B cell (primary cell): ENCODE measurements at regions not wholly inside any gene's neighbourhood (a gene's known extent, or its start where the extent isn't known, plus 50 kb on each side); places are given as distances from the start of the nearest gene placed in this dataset.

ENCODE experiments used
- ATAC-seq: fragments of 200-7000 bp; cut with Tn5 transposase; one replicate; pipeline ENCODE4 v1.10.0; 2021; ENCODE audit warnings: low read depth, mild to moderate bottlenecking, moderate number of reproducible peaks, moderate library complexity
- CTCF ChIA-PET: fragments of 350-600 bp; sonication (Branson Sonifier 250); formaldehyde crosslinking; loops from one replicate; lab custom pipeline; 2021; ENCODE audit warnings: antibody characterized with exemption, inconsistent platforms; lab: Charles Lee
- POLR2A ChIA-PET: fragments of 350-600 bp; sonication (Branson Sonifier 250); formaldehyde crosslinking; loops from one replicate; lab custom pipeline; 2021; ENCODE audit warnings: antibody characterized with exemption; lab: Charles Lee
- DNase-seq: peaks from one replicate; pipeline ENCODE4 v3.0.0; 2013
- H2AFZ ChIP-seq: 2 replicates; pipeline ENCODE4 v1.6.1; 2012; ENCODE audit warnings: mild to moderate bottlenecking, low read depth, low read length; ENCODE audit not compliant: insufficient read depth, poor library complexity, severe bottlenecking
- H3K27ac ChIP-seq, 2 donors: 1 replicate in 1 of 2; 2 replicates in 1 of 2; pipeline ENCODE4 v1.5.1; 2012 to 2013; ENCODE audit warnings: low read length in 2 of 2, mild to moderate bottlenecking in 2 of 2, moderate library complexity in 1 of 2
- H3K27me3 ChIP-seq, 4 experiments: fragments of 200-600 bp in 1 of 4; sonication (generic) in 1 of 4; replicated peaks in 1 of 4; 1 replicate in 2 of 4; 2 replicates in 2 of 4; pipeline versions ENCODE4 v1.6.1 to v1.7.0; 2013 to 2016; ENCODE audit warnings: low read length in 3 of 4, mild to moderate bottlenecking in 2 of 4, mixed read lengths in 1 of 4, moderate library complexity in 1 of 4; ENCODE audit not compliant: insufficient read depth in 4 of 4, control insufficient read depth in 3 of 4; ENCODE audit errors: control extremely low read depth in 1 of 4
- H3K36me3 ChIP-seq, 2 experiments: replicated peaks in 1 of 2; 1 replicate in 1 of 2; 2 replicates in 1 of 2; pipeline versions ENCODE4 v1.6.1 to v1.7.1; 2013; ENCODE audit warnings: low read length in 1 of 2; ENCODE audit not compliant: insufficient read depth in 2 of 2, control insufficient read depth in 1 of 2; ENCODE audit errors: control extremely low read depth in 1 of 2, extremely low read depth in 1 of 2
- H3K4me1 ChIP-seq, 2 donors: fragments of 200-600 bp in 1 of 2; sonication (generic) in 1 of 2; 1 replicate in 1 of 2; 2 replicates in 1 of 2; pipeline versions ENCODE4 v1.5.1 to v1.6.1; 2013 to 2017; ENCODE audit warnings: low read length in 2 of 2; ENCODE audit not compliant: control insufficient read depth in 2 of 2, insufficient read depth in 2 of 2
- H3K4me2 ChIP-seq: replicated peaks from 2 replicates; pipeline ENCODE3; 2012; ENCODE audit warnings: mild to moderate bottlenecking, low read depth, low read length; ENCODE audit not compliant: poor library complexity, severe bottlenecking
- H3K4me3 ChIP-seq, 5 experiments: fragments of 200-600 bp in 1 of 5; sonication (generic) in 1 of 5; 1 replicate in 3 of 5; 2 replicates in 2 of 5; pipeline versions ENCODE4 v1.5.1 to v1.7.0; 2011 to 2016; ENCODE audit warnings: low read length in 4 of 5, mild to moderate bottlenecking in 4 of 5, low read depth in 2 of 5, control low read depth in 1 of 5, moderate library complexity in 1 of 5; ENCODE audit not compliant: insufficient read depth in 1 of 5; ENCODE audit errors: control extremely low read depth in 1 of 5, extremely low read depth in 1 of 5
- H3K79me2 ChIP-seq: fragments of 200-600 bp; sonication (generic); one replicate; pipeline ENCODE4 v1.6.0; 2016; ENCODE audit warnings: low read length; ENCODE audit not compliant: control insufficient read depth, insufficient read depth
- H3K9ac ChIP-seq: fragments of 200-600 bp; sonication (generic); 2 replicates; pipeline ENCODE4 v1.6.1; 2017; ENCODE audit warnings: mild to moderate bottlenecking, low read length, moderate library complexity
- H3K9me3 ChIP-seq, 3 donors: one replicate each; pipeline versions ENCODE4 v1.6.1 to v1.7.1; 2013; ENCODE audit warnings: low read length in 2 of 3; ENCODE audit not compliant: control insufficient read depth in 2 of 3, insufficient read depth in 1 of 3; ENCODE audit errors: control extremely low read depth in 1 of 3
- H4K20me1 ChIP-seq: 2 replicates; pipeline ENCODE4 v1.6.0; 2012; ENCODE audit warnings: mild to moderate bottlenecking, low read length; ENCODE audit not compliant: insufficient read depth, control insufficient read depth, poor library complexity, severe bottlenecking
- H3K27ac Mint-ChIP-seq: one replicate; pipeline ENCODE4 v1.8.0; 2021; ENCODE audit warnings: mixed read lengths
- H3K27me3 Mint-ChIP-seq: one replicate; pipeline ENCODE4 v1.8.0; 2021; ENCODE audit warnings: mixed read lengths
- H3K4me1 Mint-ChIP-seq: one replicate; pipeline ENCODE4 v1.8.0; 2021; ENCODE audit warnings: mixed read lengths
- H3K4me3 Mint-ChIP-seq: one replicate; pipeline ENCODE4 v1.8.0; 2021; ENCODE audit warnings: mixed read lengths
- H3K9me3 Mint-ChIP-seq: one replicate; pipeline ENCODE4 v1.8.0; 2022; ENCODE audit warnings: mixed read lengths; ENCODE audit not compliant: insufficient read depth
- EZH2 ChIP-seq: IDR thresholded peaks from 2 replicates; pipeline ENCODE4 v1.6.1; 2012; ENCODE audit warnings: borderline replicate concordance, low read depth, mild to moderate bottlenecking, moderate library complexity, low read length; ENCODE audit not compliant: insufficient read depth, poor library complexity, severe bottlenecking
- WGBS: methylation state at CpG from one replicate; pipeline ENCODE4 v1.1.5; 2013; ENCODE audit warnings: missing lambda C conversion rate; ENCODE audit not compliant: insufficient coverage; 5-methylcytosine and 5-hydroxymethylcytosine counted together
- intact Hi-C: fragments of 100-400 bp; cut with micrococcal nuclease; formaldehyde crosslinking; loops from one replicate; pipeline ENCODE4 v1.10.0; 2022
- TF ChIP-seq, protein P1 (sequence below): fragments of 200-600 bp; IDR thresholded peaks from one replicate; pipeline ENCODE4 v1.8.0; 2022; ENCODE audit warnings: antibody characterized with exemption, mild to moderate bottlenecking

DNA sequence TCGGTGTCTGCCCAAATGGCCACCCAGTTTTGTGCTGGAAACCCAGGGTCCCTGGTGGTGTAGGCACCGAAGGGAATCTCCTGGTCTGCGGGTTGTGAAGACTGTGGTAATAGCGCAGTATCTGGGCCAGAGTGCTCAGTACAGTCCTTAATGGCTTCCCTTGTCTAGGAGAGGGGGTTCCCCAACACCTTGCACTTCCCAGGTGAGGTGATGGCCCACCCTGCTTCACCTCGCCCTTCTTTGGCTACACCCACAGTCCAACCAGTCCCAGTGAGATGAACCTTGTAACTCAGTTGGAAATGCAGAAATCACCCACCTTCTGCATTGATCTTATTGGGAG lies 402.4 kb downstream of the SRGAP2C start:
- no peaks in the 10 kb centered on the region for H3K27me3 Mint-ChIP-seq
- no peaks in the 10 kb centered on the region for H3K36me3 ChIP-seq
- H3K9me3 Mint-ChIP-seq: no peaks in the 10 kb centered on the region
- H3K4me3 ChIP-seq: no peak overlapping the region
- no peaks in the 10 kb centered on the region for H3K27me3 ChIP-seq
- CTCF ChIA-PET: no interaction called here
- peaks cover 5% of the 10 kb centered on the region for H3K4me1 Mint-ChIP-seq
- 100% methylated on average over 3 of the region's 5 CpGs for WGBS
- no peak overlapping the region for H3K4me3 Mint-ChIP-seq
- no peak overlapping the region for H3K4me2 ChIP-seq
- intact Hi-C loops: no loop called here
- no peak overlapping the region for H3K9ac ChIP-seq
- POLR2A ChIA-PET: no interaction called here
- H3K4me1 ChIP-seq: no peaks in the 10 kb centered on the region
- TF ChIP-seq, protein P1, sequence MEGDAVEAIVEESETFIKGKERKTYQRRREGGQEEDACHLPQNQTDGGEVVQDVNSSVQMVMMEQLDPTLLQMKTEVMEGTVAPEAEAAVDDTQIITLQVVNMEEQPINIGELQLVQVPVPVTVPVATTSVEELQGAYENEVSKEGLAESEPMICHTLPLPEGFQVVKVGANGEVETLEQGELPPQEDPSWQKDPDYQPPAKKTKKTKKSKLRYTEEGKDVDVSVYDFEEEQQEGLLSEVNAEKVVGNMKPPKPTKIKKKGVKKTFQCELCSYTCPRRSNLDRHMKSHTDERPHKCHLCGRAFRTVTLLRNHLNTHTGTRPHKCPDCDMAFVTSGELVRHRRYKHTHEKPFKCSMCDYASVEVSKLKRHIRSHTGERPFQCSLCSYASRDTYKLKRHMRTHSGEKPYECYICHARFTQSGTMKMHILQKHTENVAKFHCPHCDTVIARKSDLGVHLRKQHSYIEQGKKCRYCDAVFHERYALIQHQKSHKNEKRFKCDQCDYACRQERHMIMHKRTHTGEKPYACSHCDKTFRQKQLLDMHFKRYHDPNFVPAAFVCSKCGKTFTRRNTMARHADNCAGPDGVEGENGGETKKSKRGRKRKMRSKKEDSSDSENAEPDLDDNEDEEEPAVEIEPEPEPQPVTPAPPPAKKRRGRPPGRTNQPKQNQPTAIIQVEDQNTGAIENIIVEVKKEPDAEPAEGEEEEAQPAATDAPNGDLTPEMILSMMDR: no peak
- no peak for TF ChIP-seq EZH2
- ATAC-seq (no peak), DNase-seq (no peak)
- no peaks in the 10 kb centered on the region for H4K20me1 ChIP-seq
- no peaks in the 10 kb centered on the region for H3K79me2 ChIP-seq
- H2AFZ ChIP-seq: no peak overlapping the region
- no peak overlapping the region for H3K27ac ChIP-seq
- H3K27ac Mint-ChIP-seq: no peak overlapping the region
- no peaks in the 10 kb centered on the region for H3K9me3 ChIP-seq

DNA sequence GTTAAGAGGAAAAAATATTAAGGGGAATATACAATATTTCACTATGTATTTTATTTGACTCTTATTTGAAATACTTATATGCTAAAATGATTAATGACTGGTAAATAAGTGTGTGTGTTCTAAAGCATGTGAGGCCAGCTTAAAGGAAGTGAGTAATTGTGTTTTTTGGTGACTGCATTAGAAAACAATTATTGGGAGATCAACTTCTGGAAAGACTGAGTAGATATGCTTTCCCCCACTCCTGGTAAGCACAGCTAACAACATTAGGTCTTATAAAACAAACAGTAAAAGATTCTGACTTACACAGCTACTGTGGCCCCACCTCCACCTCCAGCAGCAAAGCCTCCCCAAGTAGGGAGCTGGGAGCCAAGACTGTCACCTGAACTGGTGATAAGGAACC lies 403.0 kb downstream of the SRGAP2C start:
- Histone ChIP-seq H3K4me2 (no peak overlapping the region), H3K27ac (no peak overlapping the region), H3K4me3 (no peak overlapping the region), H3K27me3 (no peaks in the 10 kb centered on the region), H3K79me2 (no peaks in the 10 kb centered on the region), H3K4me1 (no peaks in the 10 kb centered on the region), H3K36me3 (no peaks in the 10 kb centered on the region), H3K9ac (no peak overlapping the region), H4K20me1 (no peaks in the 10 kb centered on the region), H3K9me3 (no peaks in the 10 kb centered on the region), H2AFZ (no peak overlapping the region)
- peaks cover 5% of the 10 kb centered on the region for H3K4me1 Mint-ChIP-seq
- ATAC-seq (no peak), DNase-seq (no peak)
- H3K27me3 Mint-ChIP-seq: no peaks in the 10 kb centered on the region
- no peak for TF ChIP-seq EZH2
- TF ChIP-seq, protein P1: no peak
- CTCF ChIA-PET: no interaction called here
- H3K9me3 Mint-ChIP-seq: no peaks in the 10 kb centered on the region
- no peak overlapping the region for H3K4me3 Mint-ChIP-seq
- intact Hi-C loops: no loop called here
- H3K27ac Mint-ChIP-seq: no peak overlapping the region
- POLR2A ChIA-PET: no interaction called here
